HG02970 (cell line): ENCODE measurements at regions not wholly inside any gene's neighbourhood (a gene's known extent, or its start where the extent isn't known, plus 50 kb on each side); places are given as distances from the start of the nearest gene placed in this dataset.

Experiments used
- ATAC-seq: cut with Tn5 transposase; IDR thresholded peaks from one replicate; pipeline ENCODE4 v1.9.1; 2021; ENCODE audit warnings: mild to moderate bottlenecking, moderate library complexity, moderate number of reproducible peaks; ENCODE audit not compliant: unreplicated experiment, low FRiP score

GRCh38 chr20:10857352-10858070 lies 183.7 kb upstream of the JAG1 start:
- ATAC-seq: no peak

DNA sequence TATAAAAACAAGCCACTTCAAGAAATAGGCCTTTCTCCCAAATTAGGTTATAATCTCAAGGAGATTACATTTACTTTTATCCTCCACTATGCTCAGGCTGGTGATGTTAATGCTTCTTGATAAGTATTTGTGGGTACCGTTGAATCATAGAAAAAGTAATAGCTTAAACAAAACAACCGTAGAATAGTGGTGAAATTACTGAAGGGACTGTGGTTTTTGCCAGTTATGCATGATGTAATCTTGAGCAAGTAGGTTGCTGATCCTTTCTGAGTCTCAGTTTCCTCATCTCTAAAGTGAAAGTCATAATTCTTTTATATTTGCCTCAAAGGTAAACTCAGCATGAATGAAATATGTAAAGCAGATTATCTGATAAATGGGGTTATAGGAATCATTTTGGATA lies 187.3 kb upstream of the JAG1 start:
- no peak for ATAC-seq

- no peak for ATAC-seq
Measured at GRCh38 chr20:10861619-10862018, 187.8 kb upstream of the JAG1 start.

DNA sequence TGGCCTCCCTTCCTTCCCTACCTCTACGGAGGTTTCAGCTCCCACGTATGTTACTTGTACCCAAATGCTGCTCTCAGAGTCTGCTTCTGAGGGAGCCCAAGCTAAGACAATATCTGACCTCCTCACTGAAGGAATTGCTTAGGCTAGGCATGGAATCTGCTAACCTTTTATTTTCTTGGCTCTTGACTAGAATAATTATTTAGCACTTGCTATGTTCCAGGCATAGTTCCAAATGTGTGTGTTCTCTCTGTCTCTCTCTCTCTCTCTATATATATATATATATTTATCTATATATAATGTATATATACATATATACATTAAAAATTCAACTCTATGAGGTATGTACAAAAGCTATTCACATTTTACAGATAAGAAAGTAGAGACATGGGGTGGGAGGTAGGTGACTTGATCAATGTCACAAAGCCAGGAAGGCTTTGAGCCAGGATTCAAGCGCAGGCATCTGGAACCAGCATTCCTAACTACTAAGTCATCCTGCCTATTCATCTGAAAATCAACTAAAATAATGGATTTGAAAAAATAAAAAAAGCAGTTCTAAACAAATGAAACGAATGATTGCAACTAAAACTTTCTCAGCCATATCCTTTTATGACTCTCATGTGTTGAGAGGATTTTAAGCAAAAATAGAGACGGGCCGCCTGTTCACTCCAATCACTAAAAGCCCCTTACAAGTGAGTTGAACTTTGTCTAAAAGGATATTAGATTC lies 189.7 kb upstream of the JAG1 start:
- ATAC-seq: no peak

- no peak for ATAC-seq
Measured at GRCh38 chr20:10864076-10864672, 190.4 kb upstream of the JAG1 start.

GRCh38 chr20:10868299-10868698 lies 194.5 kb upstream of the JAG1 start:
- ATAC-seq: no peak

GRCh38 chr20:10873026-10873425 lies 199.2 kb upstream of the JAG1 start:
- ATAC-seq: no peak

- no peak for ATAC-seq
Measured at GRCh38 chr20:10875653-10876052, 201.9 kb upstream of the JAG1 start.

DNA sequence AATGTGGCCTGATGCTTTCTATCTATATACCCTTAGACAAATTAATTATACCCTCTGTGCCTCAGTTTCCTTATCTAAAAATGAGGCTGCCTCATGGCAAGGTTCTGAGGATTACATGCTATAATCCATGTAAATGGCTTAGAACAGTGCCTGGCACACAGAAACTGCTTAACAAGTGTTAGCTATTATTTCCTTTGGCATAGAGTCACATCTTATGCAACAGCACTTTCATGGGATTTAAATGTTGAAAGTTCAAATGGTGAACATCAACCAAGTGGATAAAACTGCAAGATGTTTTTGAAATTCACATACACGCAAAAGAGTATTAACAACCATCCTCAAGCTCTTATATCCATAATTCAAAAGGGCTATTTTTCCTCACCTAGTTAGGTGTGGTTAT lies 202.8 kb upstream of the JAG1 start:
- ATAC-seq: no peak

GRCh38 chr20:10877342-10877741 lies 203.5 kb upstream of the JAG1 start:
- no peak for ATAC-seq

- no peak for ATAC-seq
Measured at GRCh38 chr20:10883166-10883565, 209.4 kb upstream of the JAG1 start.

GRCh38 chr20:10893321-10893720 lies 219.5 kb upstream of the JAG1 start:
- no peak for ATAC-seq

GRCh38 chr20:10897336-10897735 lies 223.5 kb upstream of the JAG1 start:
- no peak for ATAC-seq

DNA sequence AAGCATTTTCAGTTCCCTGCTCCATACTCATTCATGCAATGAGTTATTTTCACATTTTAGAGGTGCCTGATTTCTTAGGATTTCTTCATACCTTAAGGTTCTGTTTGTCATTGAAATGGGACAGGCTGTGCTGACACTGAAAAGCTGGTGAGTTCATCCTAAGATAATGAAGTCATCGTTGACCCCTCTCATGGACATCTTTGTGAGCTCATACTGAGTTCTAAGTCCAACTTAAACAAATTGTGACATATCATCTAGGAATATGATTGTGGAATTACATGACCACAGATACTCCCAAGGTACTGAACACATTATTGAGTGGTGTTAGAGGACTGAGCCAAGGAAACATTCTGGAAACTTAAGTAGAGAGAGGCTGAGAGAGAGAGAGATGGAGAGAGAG lies 224.8 kb upstream of the JAG1 start:
- ATAC-seq: no peak

DNA sequence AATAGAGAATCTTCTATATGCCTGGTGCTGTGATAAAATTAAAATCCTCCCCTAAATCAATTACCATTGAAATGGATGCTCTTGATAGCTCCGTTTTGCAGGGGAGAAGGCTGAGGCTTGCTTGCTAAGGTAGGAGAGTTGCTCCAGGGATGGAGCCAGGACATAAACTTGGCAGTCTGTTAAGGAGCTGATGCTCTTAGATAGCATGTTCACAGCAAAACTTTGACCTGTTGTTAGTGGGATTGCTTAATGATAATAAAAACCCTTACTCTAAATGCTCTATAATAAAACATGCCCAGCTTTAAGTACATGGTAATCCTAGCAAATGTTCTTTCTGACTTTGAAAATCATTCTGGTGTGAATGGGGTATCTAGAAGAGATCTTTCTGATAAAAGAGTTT lies 228.4 kb upstream of the JAG1 start:
- ATAC-seq: no peak

DNA sequence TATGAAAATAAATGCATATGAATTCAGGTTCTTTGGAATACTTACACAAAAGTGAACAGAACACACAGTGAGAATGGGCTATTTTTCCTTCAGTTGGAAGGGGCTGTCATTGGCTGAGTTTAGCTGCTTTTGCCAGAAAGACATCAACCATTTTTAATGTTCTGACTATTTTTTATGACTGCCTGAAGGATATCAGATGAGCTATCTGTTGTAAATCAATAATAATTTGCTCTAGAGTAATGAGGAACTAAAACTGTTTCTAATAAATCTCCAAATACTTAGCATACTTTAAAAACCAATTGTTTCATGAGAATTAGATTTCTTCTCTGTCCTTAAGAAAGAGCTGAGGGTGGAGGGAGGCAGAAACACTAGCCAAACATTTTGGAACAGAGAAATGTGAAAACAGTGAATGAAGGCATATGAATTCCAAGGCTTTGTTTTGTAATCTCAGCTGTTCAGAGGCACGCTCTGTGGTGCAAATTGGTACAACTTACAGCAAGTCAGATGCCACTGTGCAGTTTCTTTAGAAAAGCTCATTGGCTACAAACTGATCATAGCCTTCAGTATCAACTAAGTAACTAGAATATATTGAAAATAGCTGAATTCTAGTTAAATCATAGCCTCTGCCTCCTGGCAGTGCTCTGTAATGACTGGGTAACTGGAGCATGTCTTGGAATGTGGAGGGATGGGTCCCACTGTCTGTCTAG lies 228.9 kb upstream of the JAG1 start:
- no peak for ATAC-seq

DNA sequence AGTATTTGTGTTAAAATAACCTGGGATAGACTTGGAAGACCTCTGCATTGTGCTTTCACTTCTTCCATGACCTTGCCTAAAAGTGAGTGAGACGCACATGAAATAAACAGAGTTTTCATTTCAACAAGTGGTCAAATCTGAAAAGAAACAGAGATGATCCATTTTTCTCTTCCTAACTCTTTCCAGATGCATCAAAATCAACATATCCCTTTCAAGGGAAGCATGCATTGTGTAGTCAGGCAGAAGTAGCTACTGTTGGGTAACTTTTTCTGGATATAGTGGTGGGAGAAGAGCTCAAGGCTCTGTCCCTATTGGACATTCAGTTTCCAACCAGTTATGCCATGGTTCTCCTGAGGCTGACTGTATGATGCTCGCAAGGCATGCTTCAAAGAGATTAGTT lies 233.0 kb upstream of the JAG1 start:
- ATAC-seq: no peak

GRCh38 chr20:10909803-10910202 lies 236.0 kb upstream of the JAG1 start:
- no peak for ATAC-seq

- ATAC-seq: no peak
Measured at GRCh38 chr20:10910535-10911178, 236.9 kb upstream of the JAG1 start.

DNA sequence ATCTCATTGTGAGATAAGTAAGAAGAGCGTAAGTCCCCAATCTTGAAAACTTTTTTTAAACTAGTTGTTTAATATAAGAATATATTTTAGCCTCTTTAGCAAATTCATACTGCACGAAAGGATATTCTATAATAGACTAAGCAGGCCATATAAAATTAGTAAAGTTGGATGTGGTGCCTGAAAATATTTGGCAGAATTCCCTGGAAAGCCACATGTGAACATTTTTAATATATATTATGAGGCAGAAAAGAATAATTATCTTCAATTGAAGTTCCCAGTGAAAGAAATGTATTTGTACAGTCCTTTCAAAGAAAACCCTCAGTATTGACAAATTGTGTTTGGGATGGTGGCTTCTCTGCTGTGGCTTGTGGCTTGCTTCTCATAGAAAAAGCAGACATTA lies 237.5 kb upstream of the JAG1 start:
- ATAC-seq: no peak

DNA sequence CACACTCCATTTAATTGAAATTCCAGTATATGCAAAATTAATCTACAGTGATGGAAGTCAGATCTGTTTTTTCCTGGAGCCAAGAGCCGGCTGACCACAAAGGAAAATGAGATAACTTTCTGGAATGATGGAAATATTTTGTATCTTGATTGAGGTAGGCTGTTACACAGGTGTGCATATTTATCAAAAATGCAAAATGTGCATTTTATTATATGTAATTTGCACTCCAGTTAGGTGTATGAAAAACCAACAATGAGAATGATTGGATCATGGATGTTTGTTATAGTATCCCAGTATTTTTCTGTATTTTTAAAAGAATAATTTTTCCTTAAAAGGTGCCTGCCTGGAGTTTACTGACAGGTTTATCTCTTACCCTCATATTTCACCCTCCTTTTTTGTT lies 242.0 kb upstream of the JAG1 start:
- ATAC-seq: no peak
